ENCODE measurements at regions not wholly inside any gene's neighbourhood (a gene's known extent, or its start where the extent isn't known, plus 50 kb on each side); places are given as distances from the start of the nearest gene placed in this dataset.

DNA sequence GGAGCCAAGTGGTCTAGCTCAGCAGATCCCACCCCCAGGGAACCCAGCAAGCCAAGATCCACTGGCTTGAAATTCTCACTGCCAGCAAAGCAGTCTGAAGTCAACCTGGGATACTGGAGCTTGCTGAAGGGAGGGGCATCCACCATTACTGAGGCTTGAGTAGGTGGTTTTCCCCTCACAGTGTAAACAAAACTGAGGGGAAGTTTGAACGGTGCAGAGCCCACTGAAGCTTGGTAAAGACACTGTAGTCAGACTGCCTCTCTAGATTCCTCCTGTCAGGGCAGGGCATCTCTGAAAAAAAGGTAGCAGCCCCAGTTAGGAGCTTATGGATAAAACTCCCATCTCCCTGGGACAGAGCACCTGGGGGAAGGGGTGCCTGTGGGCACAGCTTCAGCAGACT, 819.5 kb upstream of the EPHA7 start:
- H3K27ac ChIP-seq (ENCODE audit: low read depth in 2 of 2, low read length in 1 of 2): no peak overlapping the region
- H4K20me1 ChIP-seq (ENCODE audit: insufficient read depth): no peaks in the 10 kb centered on the region
- H3K27me3 ChIP-seq (ENCODE audit: insufficient read depth): no peaks in the 10 kb centered on the region
- no peak overlapping the region for H3K4me3 ChIP-seq (ENCODE audit: low read depth in 2 of 2, low read length in 1 of 2)
- TF ChIP-seq ELF1 (IDR thresholded peaks at IDR 0.05) (no peak), FOXJ3 (CRISPR knock-in tag; IDR thresholded peaks at IDR 0.05) (no peak), RXRA (IDR thresholded peaks at IDR 0.05; ENCODE audit: borderline replicate concordance, low read depth) (no peak), MXI1 (IDR thresholded peaks at IDR 0.05; ENCODE audit: low read depth, low read length) (no peak), CHD2 (IDR thresholded peaks at IDR 0.05; ENCODE audit: low read length, partially characterized antibody) (no peak)
- H3F3A ChIP-seq (replicated peaks; ENCODE audit: insufficient read depth): no peaks in the 10 kb centered on the region
- no peaks in the 10 kb centered on the region for H3K36me3 ChIP-seq (replicated peaks in 1 of 2; ENCODE audit: control insufficient read depth in 1 of 2, insufficient read depth in 2 of 2, low read length in 1 of 2)
- DNase-seq: no peak
- WGBS (ENCODE audit: low lambda C conversion rate): 0% methylated on average over 1 of the region's 1 CpG
- no peak overlapping the region for H3K9ac ChIP-seq
- H3K4me1 ChIP-seq (ENCODE audit: control insufficient read depth in 1 of 2, insufficient read depth in 2 of 2, low read depth in 1 of 2, low read length in 1 of 2): no peaks in the 10 kb centered on the region
- H3K4me2 ChIP-seq: no peak overlapping the region
- no peaks in the 10 kb centered on the region for H3K9me3 ChIP-seq
- no peaks in the 10 kb centered on the region for H3K9me2 ChIP-seq
- no peak overlapping the region for H2AFZ ChIP-seq (ENCODE audit: low read depth)
- ChIA-PET CTCF (no interaction called here), POLR2A (no interaction called here)
- no peaks in the 10 kb centered on the region for H3K79me2 ChIP-seq (ENCODE audit: insufficient read depth)

- Histone ChIP-seq H3K9me2 (no peaks in the 10 kb centered on the region), H3K27me3 (ENCODE audit: insufficient read depth) (no peaks in the 10 kb centered on the region), H3K4me2 (no peak overlapping the region), H3K4me3 (ENCODE audit: low read depth in 2 of 2, low read length in 1 of 2) (no peak overlapping the region), H3F3A (replicated peaks; ENCODE audit: insufficient read depth) (no peaks in the 10 kb centered on the region), H2AFZ (ENCODE audit: low read depth) (no peak overlapping the region), H3K27ac (ENCODE audit: low read depth in 2 of 2, low read length in 1 of 2) (no peak overlapping the region), H3K79me2 (ENCODE audit: insufficient read depth) (no peaks in the 10 kb centered on the region), H4K20me1 (ENCODE audit: insufficient read depth) (no peaks in the 10 kb centered on the region), H3K4me1 (ENCODE audit: control insufficient read depth in 1 of 2, insufficient read depth in 2 of 2, low read depth in 1 of 2, low read length in 1 of 2) (no peaks in the 10 kb centered on the region), H3K9ac (no peak overlapping the region), H3K36me3 (replicated peaks in 1 of 2; ENCODE audit: control insufficient read depth in 1 of 2, insufficient read depth in 2 of 2, low read length in 1 of 2) (no peaks in the 10 kb centered on the region), H3K9me3 (no peaks in the 10 kb centered on the region)
- WGBS (ENCODE audit: low lambda C conversion rate): 7% methylated on average over 4 of the region's 4 CpGs
- ChIA-PET POLR2A (no interaction called here), CTCF (no interaction called here)
- TF ChIP-seq EZH2phosphoT487 (IDR thresholded peaks at IDR 0.05; ENCODE audit: borderline replicate concordance, low read depth) (no peak), ZBTB33 (IDR thresholded peaks at IDR 0.05; ENCODE audit: borderline replicate concordance, low read depth) (no peak), ELF1 (IDR thresholded peaks at IDR 0.05) (no peak), NRF1 (IDR thresholded peaks at IDR 0.05; ENCODE audit: low read depth, low read length) (no peak), TAF1 (IDR thresholded peaks at IDR 0.05; ENCODE audit: borderline replicate concordance, low read depth, low read length) (no peak), PBX3 (IDR thresholded peaks at IDR 0.05) (no peak), FOXM1 (IDR thresholded peaks at IDR 0.05; ENCODE audit: low read depth) (no peak)
- DNase-seq: no peak
Observed at GRCh38 chr6:94227741-94228140, 808.4 kb upstream of the EPHA7 start.

All from SK-N-SH (cell line).